PC-3 (cell line): ENCODE measurements at regions not wholly inside any gene's neighbourhood (a gene's known extent, or its start where the extent isn't known, plus 50 kb on each side); places are given as distances from the start of the nearest gene placed in this dataset.

ENCODE experiments used
- EZH2 ChIP-seq: fragments of 300-600 bp; sonication (generic); IDR thresholded peaks from one replicate; pipeline ENCODE4 v1.6.1; 2017; ENCODE audit warnings: antibody characterized with exemption, mild to moderate bottlenecking, low read length; ENCODE audit not compliant: unreplicated experiment
- TF ChIP-seq, protein P1 (sequence below): fragments of 300-600 bp; sonication (generic); conservative IDR thresholded peaks from 2 replicates; pipeline ENCODE4 v1.5.1; 2017; ENCODE audit warnings: antibody characterized with exemption, low read depth, mild to moderate bottlenecking, low read length

- TF ChIP-seq, protein P1, sequence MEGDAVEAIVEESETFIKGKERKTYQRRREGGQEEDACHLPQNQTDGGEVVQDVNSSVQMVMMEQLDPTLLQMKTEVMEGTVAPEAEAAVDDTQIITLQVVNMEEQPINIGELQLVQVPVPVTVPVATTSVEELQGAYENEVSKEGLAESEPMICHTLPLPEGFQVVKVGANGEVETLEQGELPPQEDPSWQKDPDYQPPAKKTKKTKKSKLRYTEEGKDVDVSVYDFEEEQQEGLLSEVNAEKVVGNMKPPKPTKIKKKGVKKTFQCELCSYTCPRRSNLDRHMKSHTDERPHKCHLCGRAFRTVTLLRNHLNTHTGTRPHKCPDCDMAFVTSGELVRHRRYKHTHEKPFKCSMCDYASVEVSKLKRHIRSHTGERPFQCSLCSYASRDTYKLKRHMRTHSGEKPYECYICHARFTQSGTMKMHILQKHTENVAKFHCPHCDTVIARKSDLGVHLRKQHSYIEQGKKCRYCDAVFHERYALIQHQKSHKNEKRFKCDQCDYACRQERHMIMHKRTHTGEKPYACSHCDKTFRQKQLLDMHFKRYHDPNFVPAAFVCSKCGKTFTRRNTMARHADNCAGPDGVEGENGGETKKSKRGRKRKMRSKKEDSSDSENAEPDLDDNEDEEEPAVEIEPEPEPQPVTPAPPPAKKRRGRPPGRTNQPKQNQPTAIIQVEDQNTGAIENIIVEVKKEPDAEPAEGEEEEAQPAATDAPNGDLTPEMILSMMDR = no peak
- no peak for TF ChIP-seq EZH2
Observed at GRCh38 chr17:64783031-64783461, 120.9 kb upstream of the SMURF2 start.
